PC-3 (cell line): ENCODE measurements at regions not wholly inside any gene's neighbourhood (a gene's known extent, or its start where the extent isn't known, plus 50 kb on each side); places are given as distances from the start of the nearest gene placed in this dataset.

Experiments used
- ATAC-seq: fragments of 200-7000 bp; cut with Tn5 transposase; 2 replicates; pipeline ENCODE4 v1.9.1; 2020; ENCODE audit warnings: mild to moderate bottlenecking, moderate library complexity
- BruUV-seq: library from RNA; stranded (reverse); fragments of 400-500 nt; replicated peaks from 2 replicates; lab custom pipeline; 2021; lab: Mats Ljungman, UMichigan
- CTCF ChIA-PET: fragments of 300-600 bp; sonication (Branson Sonifier 250); formaldehyde crosslinking; loops from one replicate; lab custom pipeline; 2022; ENCODE audit warnings: antibody characterized with exemption; lab: Charles Lee
- POLR2A ChIA-PET: fragments of 300-600 bp; sonication (Branson Sonifier 250); formaldehyde crosslinking; loops from one replicate; lab custom pipeline; 2022; ENCODE audit warnings: antibody characterized with exemption; ENCODE audit not compliant: unreplicated experiment; lab: Charles Lee
- DNase-seq: peaks from one replicate; pipeline ENCODE4 v3.0.0-alpha.2; 2015
- H2AFZ ChIP-seq: fragments of 300-600 bp; sonication (generic); 2 replicates; pipeline ENCODE4 v1.6.0; 2016; ENCODE audit warnings: antibody characterized with exemption, low read length
- H3F3A ChIP-seq: fragments of 300-600 bp; sonication (generic); one replicate; pipeline ENCODE4 v1.6.0; 2017; ENCODE audit warnings: antibody characterized with exemption, low read length, control low read depth, mild to moderate bottlenecking; ENCODE audit not compliant: unreplicated experiment
- H3K27ac ChIP-seq: fragments of 300-600 bp; sonication (generic); 2 replicates; pipeline ENCODE4 v1.5.1; 2016; ENCODE audit warnings: mild to moderate bottlenecking, low read length
- H3K27me3 ChIP-seq: fragments of 300-600 bp; sonication (generic); 2 replicates; pipeline ENCODE4 v1.6.1; 2016; ENCODE audit warnings: low read length, mixed read lengths
- H3K36me3 ChIP-seq: fragments of 300-600 bp; sonication (generic); 2 replicates; pipeline ENCODE4 v1.6.1; 2016; ENCODE audit warnings: low read depth, mixed run types, low read length, mixed read lengths
- H3K4me1 ChIP-seq: fragments of 300-600 bp; sonication (generic); 2 replicates; pipeline ENCODE4 v1.5.1; 2016; ENCODE audit warnings: low read length; ENCODE audit not compliant: insufficient read depth
- H3K4me2 ChIP-seq: fragments of 300-600 bp; sonication (generic); 2 replicates; pipeline ENCODE4 v1.6.0; 2016; ENCODE audit warnings: low read length
- H3K4me3 ChIP-seq: fragments of 300-600 bp; sonication (generic); 2 replicates; pipeline ENCODE4 v1.5.1; 2016; ENCODE audit warnings: mild to moderate bottlenecking, low read length, mixed read lengths
- H3K79me2 ChIP-seq: fragments of 300-600 bp; sonication (generic); 2 replicates; pipeline ENCODE4 v1.6.1; 2017; ENCODE audit warnings: low read length, mixed read lengths
- H3K9ac ChIP-seq: fragments of 300-600 bp; sonication (generic); 2 replicates; pipeline ENCODE4 v1.6.0; 2016; ENCODE audit warnings: mild to moderate bottlenecking, low read length
- H3K9me2 ChIP-seq: fragments of 300-600 bp; sonication (generic); replicated peaks from 2 replicates; pipeline ENCODE4 v1.6.1; 2016; ENCODE audit warnings: mixed run types, low read length, mixed read lengths
- H3K9me3 ChIP-seq: fragments of 300-600 bp; sonication (generic); 2 replicates; pipeline ENCODE4 v1.6.1; 2016; ENCODE audit warnings: low read length, mixed read lengths
- H4K20me1 ChIP-seq: fragments of 300-600 bp; sonication (generic); 2 replicates; pipeline ENCODE4 v1.6.1; 2016; ENCODE audit warnings: low read length, mixed read lengths
- EZH2 ChIP-seq: fragments of 300-600 bp; sonication (generic); IDR thresholded peaks from one replicate; pipeline ENCODE4 v1.6.1; 2017; ENCODE audit warnings: antibody characterized with exemption, mild to moderate bottlenecking, low read length; ENCODE audit not compliant: unreplicated experiment
- EZH2phosphoT487 ChIP-seq: fragments of 300-600 bp; sonication (generic); IDR thresholded peaks from 2 replicates; pipeline ENCODE4 v1.6.1; 2018; ENCODE audit warnings: mild to moderate bottlenecking, antibody characterized with exemption, low read length, borderline replicate concordance
- intact Hi-C: fragments of 100-400 bp; cut with micrococcal nuclease; formaldehyde crosslinking; loops from 2 replicates; pipeline ENCODE4 v1.9.0; 2023
- TF ChIP-seq, protein P1 (sequence below): fragments of 300-600 bp; sonication (generic); conservative IDR thresholded peaks from 2 replicates; pipeline ENCODE4 v1.5.1; 2017; ENCODE audit warnings: antibody characterized with exemption, low read depth, mild to moderate bottlenecking, low read length

DNA sequence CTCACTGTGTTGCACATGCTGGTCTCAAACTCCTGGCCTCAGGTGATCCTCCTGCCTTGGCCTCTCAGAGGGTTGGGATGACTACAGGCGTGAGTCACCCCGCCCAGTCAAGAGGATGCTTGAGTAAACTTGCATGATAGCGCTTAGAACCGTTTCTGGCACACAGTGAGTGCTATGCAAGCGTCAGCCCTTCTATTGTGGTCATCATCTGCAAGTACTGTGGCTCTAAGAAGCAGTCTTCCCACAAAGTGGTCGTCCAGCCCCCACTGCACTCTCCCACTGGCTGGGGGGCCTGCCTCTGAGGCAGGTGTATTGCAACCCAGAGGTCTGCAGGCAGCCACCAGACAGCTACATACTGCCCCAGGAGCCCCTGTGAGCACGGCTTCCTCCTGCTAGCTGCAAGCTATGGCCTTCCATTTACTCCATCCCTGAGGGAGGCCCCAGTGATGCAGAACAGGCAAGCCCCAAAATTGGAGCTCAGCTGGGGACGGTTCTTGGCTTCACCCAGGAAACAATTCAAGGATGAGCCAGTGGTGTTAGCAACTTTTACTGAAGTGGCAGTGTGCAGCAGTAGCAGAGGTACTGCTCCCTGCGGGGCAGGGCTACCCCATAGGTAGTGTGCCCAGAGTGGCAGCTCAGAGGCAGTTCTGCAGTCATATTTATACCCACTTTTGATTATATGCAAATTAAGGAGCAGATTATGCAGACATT, 95.4 kb downstream of the LSM3 start:
- ChIA-PET POLR2A (no interaction called here), CTCF (no interaction called here)
- Histone ChIP-seq H3K9me2 (no peaks in the 10 kb centered on the region), H3K4me3 (no peak overlapping the region), H3K9me3 (no peaks in the 10 kb centered on the region), H3F3A (no peaks in the 10 kb centered on the region), H3K9ac (no peak overlapping the region), H2AFZ (no peak overlapping the region), H3K4me1 (no peaks in the 10 kb centered on the region), H3K36me3 (no peaks in the 10 kb centered on the region), H3K79me2 (no peaks in the 10 kb centered on the region), H3K27me3 (no peaks in the 10 kb centered on the region), H3K4me2 (no peak overlapping the region), H4K20me1 (no peaks in the 10 kb centered on the region), H3K27ac (no peak overlapping the region)
- ATAC-seq (peak; percentile 42; the same call in 1 of the 2 replicates), DNase-seq (peak; percentile 60)
- TF ChIP-seq EZH2phosphoT487 (no peak), EZH2 (no peak)
- TF ChIP-seq, protein P1, sequence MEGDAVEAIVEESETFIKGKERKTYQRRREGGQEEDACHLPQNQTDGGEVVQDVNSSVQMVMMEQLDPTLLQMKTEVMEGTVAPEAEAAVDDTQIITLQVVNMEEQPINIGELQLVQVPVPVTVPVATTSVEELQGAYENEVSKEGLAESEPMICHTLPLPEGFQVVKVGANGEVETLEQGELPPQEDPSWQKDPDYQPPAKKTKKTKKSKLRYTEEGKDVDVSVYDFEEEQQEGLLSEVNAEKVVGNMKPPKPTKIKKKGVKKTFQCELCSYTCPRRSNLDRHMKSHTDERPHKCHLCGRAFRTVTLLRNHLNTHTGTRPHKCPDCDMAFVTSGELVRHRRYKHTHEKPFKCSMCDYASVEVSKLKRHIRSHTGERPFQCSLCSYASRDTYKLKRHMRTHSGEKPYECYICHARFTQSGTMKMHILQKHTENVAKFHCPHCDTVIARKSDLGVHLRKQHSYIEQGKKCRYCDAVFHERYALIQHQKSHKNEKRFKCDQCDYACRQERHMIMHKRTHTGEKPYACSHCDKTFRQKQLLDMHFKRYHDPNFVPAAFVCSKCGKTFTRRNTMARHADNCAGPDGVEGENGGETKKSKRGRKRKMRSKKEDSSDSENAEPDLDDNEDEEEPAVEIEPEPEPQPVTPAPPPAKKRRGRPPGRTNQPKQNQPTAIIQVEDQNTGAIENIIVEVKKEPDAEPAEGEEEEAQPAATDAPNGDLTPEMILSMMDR = no peak
- BruUV-seq = no TSS peak
- intact Hi-C loops = no loop called here

DNA sequence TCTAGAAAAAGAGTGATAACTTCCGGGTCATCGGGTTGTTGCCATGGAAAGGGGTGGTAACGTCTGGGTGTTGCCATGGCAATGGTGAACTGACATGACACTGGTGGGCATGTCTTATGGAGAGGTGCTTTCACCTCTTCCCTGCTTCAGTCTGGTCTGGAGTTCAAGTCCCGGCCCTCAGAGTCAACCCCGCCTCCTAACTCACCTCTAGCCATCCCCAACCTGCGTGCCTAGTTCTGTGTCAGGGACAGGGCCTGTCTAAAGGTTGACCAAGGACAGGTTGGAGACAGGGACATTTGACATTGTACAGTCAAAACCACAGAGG, 96.0 kb downstream of the LSM3 start:
- Histone ChIP-seq H3K4me2 (no peak overlapping the region), H2AFZ (no peak overlapping the region), H3K9me2 (no peaks in the 10 kb centered on the region), H3K79me2 (no peaks in the 10 kb centered on the region), H3K27ac (no peak overlapping the region), H3K27me3 (no peaks in the 10 kb centered on the region), H3K9me3 (no peaks in the 10 kb centered on the region), H3K4me3 (no peak overlapping the region), H3K9ac (no peak overlapping the region), H3F3A (no peaks in the 10 kb centered on the region), H3K4me1 (no peaks in the 10 kb centered on the region), H4K20me1 (no peaks in the 10 kb centered on the region), H3K36me3 (no peaks in the 10 kb centered on the region)
- intact Hi-C loops = no loop called here
- BruUV-seq = no TSS peak
- TF ChIP-seq EZH2 (no peak), EZH2phosphoT487 (no peak)
- TF ChIP-seq, protein P1 = no peak
- DNase-seq (no peak), ATAC-seq (no peak)
- ChIA-PET CTCF (no interaction called here), POLR2A (no interaction called here)
